MM.1S (cell line): ENCODE measurements at regions not wholly inside any gene's neighbourhood (a gene's known extent, or its start where the extent isn't known, plus 50 kb on each side); places are given as distances from the start of the nearest gene placed in this dataset.
"Not testable (repeated sequence)": the region's sequence is repeated elsewhere in the genome, so short reads cannot be mapped to it uniquely, and the experiment has no call there.

ENCODE experiments used
- DNase-seq: peaks from one replicate; pipeline ENCODE4 v3.0.0-alpha.2; 2015
- H2AFZ ChIP-seq: fragments of 300-600 bp; sonication (generic); 2 replicates; pipeline ENCODE4 v1.6.0; 2016; ENCODE audit warnings: antibody characterized with exemption, low read length
- H3F3A ChIP-seq: fragments of 300-600 bp; sonication (generic); 2 replicates; pipeline ENCODE4 v1.6.1; 2016; ENCODE audit warnings: mild to moderate bottlenecking, antibody characterized with exemption, low read length, moderate library complexity, mixed read lengths; ENCODE audit not compliant: insufficient read depth
- H3K27ac ChIP-seq: fragments of 300-600 bp; sonication (generic); 2 replicates; pipeline ENCODE4 v1.5.1; 2016; ENCODE audit warnings: mild to moderate bottlenecking, low read length
- H3K27me3 ChIP-seq: fragments of 300-600 bp; sonication (generic); replicated peaks from 2 replicates; pipeline ENCODE4 v1.6.0; 2016; ENCODE audit warnings: low read length; ENCODE audit not compliant: insufficient read depth
- H3K36me3 ChIP-seq: fragments of 300-600 bp; sonication (generic); replicated peaks from 2 replicates; pipeline ENCODE4 v1.6.1; 2016; ENCODE audit warnings: mild to moderate bottlenecking, low read length, mixed read lengths; ENCODE audit not compliant: insufficient read depth
- H3K4me1 ChIP-seq: fragments of 300-600 bp; sonication (generic); 2 replicates; pipeline ENCODE4 v1.6.1; 2016; ENCODE audit warnings: low read length, mixed read lengths
- H3K4me2 ChIP-seq: fragments of 300-600 bp; sonication (generic); 2 replicates; pipeline ENCODE4 v1.6.0; 2016; ENCODE audit warnings: low read depth, low read length
- H3K4me3 ChIP-seq: fragments of 300-600 bp; sonication (generic); 2 replicates; pipeline ENCODE4 v1.5.1; 2016; ENCODE audit warnings: low read length, mixed read lengths
- H3K79me2 ChIP-seq: fragments of 300-600 bp; sonication (generic); 2 replicates; pipeline ENCODE4 v1.6.1; 2016; ENCODE audit warnings: mixed run types, low read length, mixed read lengths
- H3K9ac ChIP-seq: fragments of 300-600 bp; sonication (generic); 2 replicates; pipeline ENCODE4 v1.6.1; 2016; ENCODE audit warnings: low read length, mixed read lengths
- H3K9me2 ChIP-seq: fragments of 300-600 bp; sonication (generic); replicated peaks from 2 replicates; pipeline ENCODE4 v1.6.1; 2016; ENCODE audit warnings: mild to moderate bottlenecking, low read length, mixed read lengths; ENCODE audit not compliant: insufficient read depth
- H3K9me3 ChIP-seq: fragments of 300-600 bp; sonication (generic); replicated peaks from 2 replicates; pipeline ENCODE4 v1.6.1; 2016; ENCODE audit warnings: mild to moderate bottlenecking, low read length, mixed read lengths; ENCODE audit not compliant: insufficient read depth
- H4K20me1 ChIP-seq: fragments of 300-600 bp; sonication (generic); 2 replicates; pipeline ENCODE4 v1.6.1; 2016; ENCODE audit warnings: mild to moderate bottlenecking, low read length, moderate library complexity, mixed read lengths; ENCODE audit not compliant: insufficient read depth
- CTCF ChIP-seq: fragments of 300-600 bp; sonication (generic); IDR thresholded peaks from 2 replicates; pipeline ENCODE4 v1.5.1; 2016; ENCODE audit warnings: antibody characterized with exemption, low read length, mixed read lengths
- EZH2 ChIP-seq: fragments of 300-600 bp; sonication (generic); optimal IDR thresholded peaks from 2 replicates; pipeline ENCODE3; 2017; ENCODE audit warnings: low read depth, mild to moderate bottlenecking, antibody characterized with exemption, low read length, mixed read lengths
- EZH2phosphoT487 ChIP-seq: fragments of 300-600 bp; sonication (generic); IDR thresholded peaks from 2 replicates; pipeline ENCODE4 v1.6.1; 2018; ENCODE audit warnings: antibody characterized with exemption, low read length

- H3K36me3 ChIP-seq = no peaks in the 10 kb centered on the region
- H2AFZ ChIP-seq = no peak overlapping the region
- TF ChIP-seq EZH2phosphoT487 (no peak), EZH2 (no peak), CTCF (no peak)
- no peaks in the 10 kb centered on the region for H3K27me3 ChIP-seq
- H3K4me2 ChIP-seq = no peak overlapping the region
- H3K79me2 ChIP-seq = no peaks in the 10 kb centered on the region
- H3K4me3 ChIP-seq = no peak overlapping the region
- H3K4me1 ChIP-seq = peaks cover 3% of the 10 kb centered on the region; the same call in 1 of the 2 replicates
- no peaks in the 10 kb centered on the region for H3K9me3 ChIP-seq
- no peaks in the 10 kb centered on the region for H3K9me2 ChIP-seq
- no peak for DNase-seq
- H4K20me1 ChIP-seq = no peaks in the 10 kb centered on the region
- H3F3A ChIP-seq = no peaks in the 10 kb centered on the region
- no peak overlapping the region for H3K27ac ChIP-seq
- H3K9ac ChIP-seq = no peak overlapping the region
Observed at GRCh38 chr4:150018257-150018656, 60.0 kb upstream of the DCLK2 start.

GRCh38 chr4:150021483-150021882 is 56.8 kb upstream of the DCLK2 start:
- H3K36me3 ChIP-seq = no peaks in the 10 kb centered on the region
- H3F3A ChIP-seq = no peaks in the 10 kb centered on the region
- no peaks in the 10 kb centered on the region for H3K79me2 ChIP-seq
- H3K27ac ChIP-seq = no peak overlapping the region
- TF ChIP-seq CTCF = no peak
- no peak for TF ChIP-seq EZH2
- TF ChIP-seq EZH2phosphoT487 = no peak
- H3K9me2 ChIP-seq = no peaks in the 10 kb centered on the region
- H3K27me3 ChIP-seq = no peaks in the 10 kb centered on the region
- H4K20me1 ChIP-seq = no peaks in the 10 kb centered on the region
- H3K9me3 ChIP-seq = no peaks in the 10 kb centered on the region
- H2AFZ ChIP-seq = no peak overlapping the region
- no peak for DNase-seq
- no peak overlapping the region for H3K9ac ChIP-seq
- H3K4me2 ChIP-seq = no peak overlapping the region
- peaks cover 3% of the 10 kb centered on the region; the same call in 1 of the 2 replicates for H3K4me1 ChIP-seq
- H3K4me3 ChIP-seq = no peak overlapping the region

GRCh38 chr4:150023489-150023888 is 54.8 kb upstream of the DCLK2 start:
- Histone ChIP-seq H2AFZ (no peak overlapping the region), H3K4me3 (no peak overlapping the region), H3K9ac (no peak overlapping the region), H3K27me3 (no peaks in the 10 kb centered on the region), H3K4me2 (no peak overlapping the region), H3K4me1 (peaks cover 3% of the 10 kb centered on the region; the same call in 1 of the 2 replicates), H3K36me3 (no peaks in the 10 kb centered on the region), H3K9me2 (no peaks in the 10 kb centered on the region), H3K27ac (no peak overlapping the region), H3F3A (no peaks in the 10 kb centered on the region), H3K9me3 (no peaks in the 10 kb centered on the region), H3K79me2 (no peaks in the 10 kb centered on the region), H4K20me1 (no peaks in the 10 kb centered on the region)
- TF ChIP-seq EZH2 (no peak), EZH2phosphoT487 (no peak), CTCF (no peak)
- DNase-seq = no peak

- H3K4me3 ChIP-seq, H3K4me2 ChIP-seq, DNase-seq, H4K20me1 ChIP-seq, H3K9me3 ChIP-seq, H3K27ac ChIP-seq, H3K79me2 ChIP-seq, H2AFZ ChIP-seq, H3K4me1 ChIP-seq, H3F3A ChIP-seq, H3K9me2 ChIP-seq, H3K27me3 ChIP-seq, H3K9ac ChIP-seq, H3K36me3 ChIP-seq: not testable (repeated sequence)
Observed at GRCh38 chr4:150026987-150027386, 51.3 kb upstream of the DCLK2 start.
